ENCODE measurements at regions not wholly inside any gene's neighbourhood (a gene's known extent, or its start where the extent isn't known, plus 50 kb on each side); places are given as distances from the start of the nearest gene placed in this dataset.

DNA sequence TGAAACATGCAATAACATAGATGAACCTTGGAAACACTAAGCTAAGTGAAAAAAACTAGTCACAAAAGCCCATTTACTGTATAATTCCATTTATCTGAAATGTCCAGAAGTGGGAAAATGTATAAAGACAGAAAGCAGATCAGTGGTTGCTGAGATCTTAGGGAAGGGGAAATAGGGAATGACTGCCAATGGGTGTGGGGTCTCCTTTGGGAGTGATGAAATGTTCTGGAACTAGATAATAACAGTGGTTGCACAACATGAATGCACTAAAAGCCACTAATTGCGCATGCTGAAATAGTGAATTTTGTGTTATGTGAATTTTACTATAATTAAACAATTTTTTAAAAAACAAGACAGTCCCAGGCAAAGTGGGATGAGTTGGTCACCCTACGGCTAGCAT is 472.8 kb downstream of the CCDC171 start:
- ChIA-PET POLR2A (no interaction called here), CTCF (no interaction called here)
- H3K4me1 Mint-ChIP-seq (ENCODE audit: low read depth), result no peaks in the 10 kb centered on the region
- H3K9me3 Mint-ChIP-seq, result peaks cover 5% of the 10 kb centered on the region
- H3K27ac Mint-ChIP-seq, result no peak overlapping the region
- no peak for DNase-seq
- no peaks in the 10 kb centered on the region for H3K27me3 Mint-ChIP-seq
- intact Hi-C loops (cut with micrococcal nuclease), result no loop called here
- H3K4me3 Mint-ChIP-seq, result no peak overlapping the region
- H3K36me3 Mint-ChIP-seq, result no peaks in the 10 kb centered on the region

DNA sequence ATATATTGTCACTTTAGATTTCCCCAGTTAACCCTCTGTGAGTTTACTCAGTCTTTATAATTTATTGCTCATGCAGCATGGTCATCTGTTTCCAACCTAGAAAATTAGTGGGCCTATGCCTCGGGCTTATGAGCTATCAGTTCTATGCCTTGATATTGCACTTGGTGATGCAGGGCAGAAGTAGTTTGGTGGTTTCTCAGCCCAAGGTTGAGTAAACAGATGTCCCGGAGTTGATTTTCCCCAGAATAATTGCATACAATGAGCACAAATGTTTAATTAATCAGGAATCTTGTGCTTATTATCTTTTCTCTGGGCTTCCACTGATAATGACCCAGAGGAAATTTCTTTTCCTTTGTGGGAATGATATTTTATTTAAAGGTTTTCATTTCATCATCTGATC is 474.0 kb downstream of the CCDC171 start:
- no peaks in the 10 kb centered on the region for H3K4me1 Mint-ChIP-seq (ENCODE audit: low read depth)
- intact Hi-C loops (cut with micrococcal nuclease), result no loop called here
- ChIA-PET CTCF (no interaction called here), POLR2A (no interaction called here)
- peaks cover 5% of the 10 kb centered on the region for H3K9me3 Mint-ChIP-seq
- no peak overlapping the region for H3K4me3 Mint-ChIP-seq
- H3K27ac Mint-ChIP-seq, result no peak overlapping the region
- H3K27me3 Mint-ChIP-seq, result no peaks in the 10 kb centered on the region
- no peak for DNase-seq
- H3K36me3 Mint-ChIP-seq, result no peaks in the 10 kb centered on the region

- Mint-ChIP-seq H3K4me3 (no peak overlapping the region), H3K27ac (no peak overlapping the region), H3K4me1 (ENCODE audit: low read depth) (no peaks in the 10 kb centered on the region), H3K9me3 (peaks cover 3% of the 10 kb centered on the region), H3K36me3 (no peaks in the 10 kb centered on the region), H3K27me3 (no peaks in the 10 kb centered on the region)
- ChIA-PET POLR2A (no interaction called here), CTCF (no interaction called here)
- no peak for DNase-seq
- intact Hi-C loops (cut with micrococcal nuclease), result no loop called here
Measured at GRCh38 chr9:16028548-16028947, 475.7 kb downstream of the CCDC171 start.

- Mint-ChIP-seq H3K9me3 (peaks cover 3% of the 10 kb centered on the region), H3K4me1 (ENCODE audit: low read depth) (no peaks in the 10 kb centered on the region), H3K27ac (no peak overlapping the region), H3K4me3 (no peak overlapping the region), H3K36me3 (no peaks in the 10 kb centered on the region), H3K27me3 (no peaks in the 10 kb centered on the region)
- CTCF ChIA-PET, result no interaction called here
- no peak for DNase-seq
- intact Hi-C loops (cut with micrococcal nuclease), result no loop called here
- POLR2A ChIA-PET, result no interaction called here
Measured at GRCh38 chr9:16029046-16029615, 476.3 kb downstream of the CCDC171 start.

- Mint-ChIP-seq H3K4me1 (ENCODE audit: low read depth) (no peaks in the 10 kb centered on the region), H3K27me3 (no peaks in the 10 kb centered on the region), H3K9me3 (peaks cover 3% of the 10 kb centered on the region), H3K4me3 (no peak overlapping the region), H3K27ac (no peak overlapping the region), H3K36me3 (no peaks in the 10 kb centered on the region)
- intact Hi-C loops (cut with micrococcal nuclease), result no loop called here
- ChIA-PET POLR2A (no interaction called here), CTCF (no interaction called here)
- no peak for DNase-seq
Measured at GRCh38 chr9:16029796-16030363, 477.0 kb downstream of the CCDC171 start.

DNA sequence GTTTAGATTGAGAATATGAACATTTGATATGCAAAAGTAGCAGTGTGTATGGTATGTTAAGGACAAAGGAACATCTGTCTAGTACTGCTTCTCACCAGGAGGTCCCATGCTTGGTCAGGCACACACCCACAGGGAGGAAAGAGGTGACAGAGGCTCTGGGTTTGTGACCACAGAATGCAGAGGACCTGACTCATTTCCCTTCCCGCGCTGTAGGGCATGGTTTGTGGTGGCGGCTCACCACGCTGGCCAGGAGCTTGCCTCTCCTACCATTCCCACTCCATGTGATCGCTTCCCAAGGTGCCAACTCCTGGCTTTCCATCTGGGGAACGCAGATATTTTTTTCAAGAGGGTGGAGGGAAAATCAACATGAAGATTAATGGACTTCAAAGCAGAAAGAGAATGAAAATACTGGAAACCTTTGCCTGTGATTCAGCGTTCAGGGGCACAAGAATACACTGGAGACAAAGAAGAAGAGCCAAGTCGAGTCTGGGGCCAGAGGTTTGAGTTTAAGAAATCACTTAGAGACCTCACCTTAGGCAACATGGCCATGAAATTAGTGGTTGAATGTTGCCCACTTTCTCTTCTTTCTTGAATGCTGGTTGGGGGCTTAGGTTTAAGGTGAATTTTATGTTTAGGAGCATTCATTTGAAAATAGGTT is 477.8 kb downstream of the CCDC171 start:
- no peaks in the 10 kb centered on the region for H3K36me3 Mint-ChIP-seq
- H3K27me3 Mint-ChIP-seq, result no peaks in the 10 kb centered on the region
- no peak overlapping the region for H3K4me3 Mint-ChIP-seq
- no peaks in the 10 kb centered on the region for H3K4me1 Mint-ChIP-seq (ENCODE audit: low read depth)
- CTCF ChIA-PET, result no interaction called here
- POLR2A ChIA-PET, result no interaction called here
- H3K9me3 Mint-ChIP-seq, result peaks cover under 1% of the 10 kb centered on the region
- intact Hi-C loops (cut with micrococcal nuclease), result no loop called here
- H3K27ac Mint-ChIP-seq, result no peak overlapping the region
- peak; percentile 20 for DNase-seq

DNA sequence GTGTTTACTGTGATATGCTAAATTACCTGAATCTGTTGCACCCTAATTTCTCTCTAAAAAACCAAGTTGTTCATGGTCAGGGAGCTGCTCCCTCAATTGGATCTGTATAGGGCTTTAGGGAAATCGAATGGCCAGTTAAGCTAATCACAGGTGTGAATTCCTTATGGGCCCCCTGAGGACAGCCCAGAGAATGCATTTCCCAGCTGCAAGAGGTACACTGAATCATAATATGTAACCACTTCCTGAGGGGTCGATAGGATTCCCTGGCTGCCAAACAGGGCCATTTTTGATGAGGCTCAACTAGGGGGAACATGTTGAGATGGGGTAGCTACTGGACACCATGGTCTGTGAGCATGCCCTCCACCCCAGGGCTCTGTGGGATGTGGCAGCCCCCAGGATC is 478.6 kb downstream of the CCDC171 start:
- no peak overlapping the region for H3K4me3 Mint-ChIP-seq
- H3K27me3 Mint-ChIP-seq, result no peaks in the 10 kb centered on the region
- POLR2A ChIA-PET, result no interaction called here
- intact Hi-C loops (cut with micrococcal nuclease), result no loop called here
- H3K9me3 Mint-ChIP-seq, result no peaks in the 10 kb centered on the region
- CTCF ChIA-PET, result no interaction called here
- no peaks in the 10 kb centered on the region for H3K36me3 Mint-ChIP-seq
- H3K4me1 Mint-ChIP-seq (ENCODE audit: low read depth), result no peaks in the 10 kb centered on the region
- no peak for DNase-seq
- H3K27ac Mint-ChIP-seq, result no peak overlapping the region

DNA sequence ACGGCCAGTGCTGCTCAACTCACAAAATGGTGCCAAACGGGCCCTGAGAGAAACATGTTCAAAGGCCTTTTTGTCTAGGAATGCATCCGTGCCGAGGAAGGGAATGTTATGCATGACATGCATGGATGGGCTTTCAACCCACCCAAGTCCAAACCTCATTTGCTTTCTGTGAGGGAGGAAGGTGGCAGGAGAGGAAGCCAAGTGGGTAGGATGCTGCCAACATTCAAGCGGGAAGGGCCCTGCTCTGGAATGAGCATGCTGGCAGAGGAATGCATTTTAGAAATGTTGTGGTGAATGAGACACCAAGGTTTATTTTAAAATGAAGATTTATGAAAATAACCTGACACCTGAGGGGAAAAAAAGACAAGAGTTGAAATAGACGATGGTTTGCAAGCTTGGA is 479.1 kb downstream of the CCDC171 start:
- intact Hi-C loops (cut with micrococcal nuclease), result no loop called here

GRCh38 chr9:16032799-16033198 is 480.0 kb downstream of the CCDC171 start:
- ChIA-PET CTCF (no interaction called here), POLR2A (no interaction called here)
- intact Hi-C loops (cut with micrococcal nuclease), result no loop called here

More for the DNA sequence above, 479.1 kb downstream of the CCDC171 start:
- ChIA-PET POLR2A (no interaction called here), CTCF (no interaction called here)
- Mint-ChIP-seq H3K27me3 (no peaks in the 10 kb centered on the region), H3K9me3 (no peaks in the 10 kb centered on the region), H3K27ac (no peak overlapping the region), H3K4me3 (no peak overlapping the region), H3K36me3 (no peaks in the 10 kb centered on the region), H3K4me1 (ENCODE audit: low read depth) (no peaks in the 10 kb centered on the region)
- no peak for DNase-seq

GRCh38 chr9:16033253-16033652 is 480.4 kb downstream of the CCDC171 start:
- no peaks in the 10 kb centered on the region for H3K4me1 Mint-ChIP-seq (ENCODE audit: low read depth)
- no peak overlapping the region for H3K27ac Mint-ChIP-seq
- intact Hi-C loops (cut with micrococcal nuclease), result no loop called here
- no peaks in the 10 kb centered on the region for H3K36me3 Mint-ChIP-seq
- CTCF ChIA-PET, result no interaction called here
- H3K9me3 Mint-ChIP-seq, result no peaks in the 10 kb centered on the region
- POLR2A ChIA-PET, result no interaction called here
- H3K27me3 Mint-ChIP-seq, result no peaks in the 10 kb centered on the region
- H3K4me3 Mint-ChIP-seq, result no peak overlapping the region
- no peak for DNase-seq

More at GRCh38 chr9:16032799-16033198, 480.0 kb downstream of the CCDC171 start:
- no peak for DNase-seq
- H3K27me3 Mint-ChIP-seq, result no peaks in the 10 kb centered on the region
- H3K27ac Mint-ChIP-seq, result no peak overlapping the region
- H3K36me3 Mint-ChIP-seq, result no peaks in the 10 kb centered on the region
- H3K4me1 Mint-ChIP-seq (ENCODE audit: low read depth), result no peaks in the 10 kb centered on the region
- H3K4me3 Mint-ChIP-seq, result no peak overlapping the region
- no peaks in the 10 kb centered on the region for H3K9me3 Mint-ChIP-seq

GRCh38 chr9:16033921-16034691 is 481.3 kb downstream of the CCDC171 start:
- Mint-ChIP-seq H3K9me3 (no peaks in the 10 kb centered on the region), H3K4me3 (no peak overlapping the region), H3K4me1 (ENCODE audit: low read depth) (no peaks in the 10 kb centered on the region), H3K36me3 (no peaks in the 10 kb centered on the region), H3K27me3 (no peaks in the 10 kb centered on the region), H3K27ac (no peak overlapping the region)
- DNase-seq, result no peak
- intact Hi-C loops (cut with micrococcal nuclease), result no loop called here
- CTCF ChIA-PET, result no interaction called here
- POLR2A ChIA-PET, result no interaction called here

GRCh38 chr9:16039218-16039987 is 486.6 kb downstream of the CCDC171 start:
- CTCF ChIA-PET, result no interaction called here

More at GRCh38 chr9:16039218-16039987, 486.6 kb downstream of the CCDC171 start:
- no peak for DNase-seq
- Mint-ChIP-seq H3K27ac (no peak overlapping the region), H3K9me3 (no peaks in the 10 kb centered on the region), H3K36me3 (no peaks in the 10 kb centered on the region), H3K4me3 (no peak overlapping the region), H3K27me3 (no peaks in the 10 kb centered on the region), H3K4me1 (ENCODE audit: low read depth) (no peaks in the 10 kb centered on the region)
- POLR2A ChIA-PET, result no interaction called here
- intact Hi-C loops (cut with micrococcal nuclease), result no loop called here

Measured in activated CD4-positive, alpha-beta memory T cell treated with anti-CD3 and anti-CD28 coated beads for 36 hours (primary cell).